Left cardiac atrium (tissue), 4 donors: ENCODE measurements at regions not wholly inside any gene's neighbourhood (a gene's known extent, or its start where the extent isn't known, plus 50 kb on each side); places are given as distances from the start of the nearest gene placed in this dataset.

Source experiments
- ATAC-seq, 2 donors: fragments of 200-7000 bp; cut with Tn5 transposase; one replicate each; pipeline ENCODE4 v1.9.1; 2020; ENCODE audit warnings: mild to moderate bottlenecking in 2 of 2, moderate library complexity in 2 of 2
- DNase-seq: peaks from one replicate; pipeline ENCODE4 v3.0.0-alpha.2; 2020
- intact Hi-C, 2 donors: fragments of 100-400 bp; cut with DNase I; formaldehyde crosslinking; loops; one replicate each; pipeline versions ENCODE4 v1.14.1 to v1.15.1; 2022 to 2023
- donor health status: DM: no; HTN: yes; CAD: no.
- donor health status: DM: no; HTN: yes; CAD: no; lungs with severe emphysema.
- donor health status: DM: yes; HTN: yes; CAD: no.
- donor health status: Dilated cardiomyopathy.

DNA sequence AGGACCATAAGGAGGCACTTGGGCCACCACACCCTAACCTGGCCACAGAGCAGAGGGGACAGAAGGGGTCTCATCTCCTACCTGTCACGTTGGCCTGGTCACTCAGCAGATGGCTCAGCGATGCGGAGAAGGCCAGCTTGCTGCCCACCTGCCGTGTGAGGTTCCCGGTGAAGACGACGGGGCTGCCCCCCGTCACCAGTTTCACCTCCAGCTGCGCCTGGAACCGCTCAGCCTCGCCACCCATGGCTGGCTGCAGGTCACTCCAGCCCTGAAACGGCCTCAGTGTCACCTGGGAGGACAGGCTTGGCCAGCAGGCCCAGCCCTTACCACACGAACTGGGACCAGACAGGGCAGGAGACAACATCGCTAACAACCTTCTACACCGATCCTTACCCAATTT lies 116.8 kb downstream of the RMI2 start:
- ATAC-seq (no peak), DNase-seq (no peak)
- intact Hi-C loops, result no loop called here

DNA sequence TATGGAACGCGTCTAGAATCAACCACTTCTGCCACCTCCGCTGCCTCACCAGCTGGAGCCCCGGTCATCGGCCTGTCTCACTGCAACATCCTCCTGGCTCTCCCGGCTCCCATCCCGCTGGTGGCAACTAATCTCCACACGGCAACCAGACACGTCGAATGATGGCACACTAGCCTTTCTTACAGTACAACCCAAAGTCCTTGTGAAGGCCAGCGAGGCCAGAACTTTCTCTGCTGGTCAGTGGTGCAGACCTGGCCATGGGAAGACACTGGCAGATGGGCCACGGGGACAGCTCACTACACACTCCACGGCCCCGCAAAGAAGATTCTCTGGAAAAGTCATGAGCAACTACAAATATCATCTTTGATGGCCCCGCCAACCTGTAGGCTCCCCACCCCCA lies 117.6 kb downstream of the RMI2 start:
- DNase-seq, result no peak
- ATAC-seq, result no peak
- intact Hi-C loops, result no loop called here

- DNase-seq, result no peak
- no peak for ATAC-seq
- intact Hi-C loops, result no loop called here
These were observed 119.0 kb downstream of the RMI2 start for GRCh38 chr16:11464241-11464640.

GRCh38 chr16:11465675-11466074 lies 120.4 kb downstream of the RMI2 start:
- no peak for DNase-seq
- intact Hi-C loops, result no loop called here
- no peak for ATAC-seq

GRCh38 chr16:11470676-11471415 lies 115.9 kb downstream of the LITAF start:
- no peak for ATAC-seq
- no peak for DNase-seq
- intact Hi-C loops, result no loop called here

- intact Hi-C loops, result no loop called here
- no peak for ATAC-seq
- DNase-seq, result no peak
These were observed 115.2 kb downstream of the LITAF start for GRCh38 chr16:11471548-11471947.

- intact Hi-C loops, result no loop called here
- ATAC-seq (no peak), DNase-seq (no peak)
These were observed 114.3 kb downstream of the LITAF start for GRCh38 chr16:11472410-11472809.

DNA sequence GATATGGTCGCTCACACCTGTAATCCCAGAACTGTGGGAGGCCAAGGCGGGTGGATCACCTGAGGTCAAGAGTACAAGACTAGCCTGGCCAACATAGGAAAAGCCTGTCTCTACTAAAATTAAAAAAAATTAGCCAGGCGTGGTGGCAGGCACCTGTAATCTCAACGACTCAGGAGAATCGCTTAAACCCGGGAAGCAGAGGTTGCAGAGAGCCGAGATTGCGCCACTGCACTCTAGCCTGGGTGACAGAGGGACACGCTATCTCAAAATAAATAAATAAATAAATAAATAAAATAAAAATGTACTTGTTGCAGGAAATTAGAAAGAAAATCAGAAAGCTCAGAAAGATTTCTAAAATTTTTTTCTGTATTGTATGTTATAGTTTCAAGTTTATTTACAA lies 113.9 kb downstream of the LITAF start:
- no peak for DNase-seq
- ATAC-seq, result no peak
- intact Hi-C loops, result no loop called here

DNA sequence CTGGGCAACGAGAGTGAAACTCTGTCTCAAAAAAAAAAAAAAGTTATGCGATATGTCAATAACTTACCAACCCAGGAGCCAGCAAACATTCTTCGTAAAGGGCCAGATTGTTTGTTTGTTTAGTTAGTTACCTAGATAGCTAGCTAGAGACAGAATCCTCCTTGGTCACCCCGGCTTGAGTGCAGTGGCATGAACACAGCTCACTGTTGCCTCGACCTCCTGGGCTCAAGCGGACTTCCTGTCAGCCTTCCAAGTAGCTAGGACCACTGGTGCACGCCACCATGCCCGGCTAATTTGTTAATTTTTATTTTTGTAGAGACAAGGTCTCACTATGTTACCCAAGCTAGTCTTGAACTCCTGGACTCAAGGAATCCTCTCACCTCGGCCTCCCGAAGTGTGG lies 113.0 kb downstream of the LITAF start:
- intact Hi-C loops, result no loop called here
- ATAC-seq, result no peak
- DNase-seq, result no peak

DNA sequence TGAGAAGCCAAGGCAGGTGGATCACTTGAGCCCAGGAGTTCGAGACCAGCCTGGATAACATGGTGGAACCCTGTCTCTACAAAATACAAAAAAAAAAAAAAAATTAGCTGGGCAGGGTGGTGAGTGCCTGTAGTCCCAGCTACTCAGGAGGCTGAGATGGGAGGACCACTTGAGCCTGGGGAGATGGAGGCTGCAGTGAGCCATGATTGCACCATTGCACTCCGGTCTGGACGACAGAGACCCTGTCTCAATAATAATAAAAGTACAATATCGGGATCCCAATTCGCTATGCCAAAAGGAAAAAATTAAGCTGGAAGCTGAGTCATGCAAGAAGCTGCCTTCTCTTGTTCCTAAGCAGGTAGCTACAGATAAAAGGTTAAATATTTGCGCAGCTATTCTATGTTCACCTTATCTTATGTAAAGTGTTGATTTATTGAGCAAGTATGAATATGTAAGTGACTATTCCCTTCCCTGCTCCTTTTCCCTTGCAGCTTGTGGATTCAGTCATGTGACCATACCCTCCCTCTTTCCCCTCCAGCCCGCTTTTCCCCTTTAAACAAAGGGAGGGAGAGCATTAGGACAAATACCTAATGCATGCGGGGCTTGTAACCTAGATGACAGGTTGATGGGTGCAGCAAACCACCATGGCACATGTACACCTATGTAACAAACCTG lies 112.0 kb downstream of the LITAF start:
- DNase-seq (no peak), ATAC-seq (no peak)
- intact Hi-C loops, result no loop called here

DNA sequence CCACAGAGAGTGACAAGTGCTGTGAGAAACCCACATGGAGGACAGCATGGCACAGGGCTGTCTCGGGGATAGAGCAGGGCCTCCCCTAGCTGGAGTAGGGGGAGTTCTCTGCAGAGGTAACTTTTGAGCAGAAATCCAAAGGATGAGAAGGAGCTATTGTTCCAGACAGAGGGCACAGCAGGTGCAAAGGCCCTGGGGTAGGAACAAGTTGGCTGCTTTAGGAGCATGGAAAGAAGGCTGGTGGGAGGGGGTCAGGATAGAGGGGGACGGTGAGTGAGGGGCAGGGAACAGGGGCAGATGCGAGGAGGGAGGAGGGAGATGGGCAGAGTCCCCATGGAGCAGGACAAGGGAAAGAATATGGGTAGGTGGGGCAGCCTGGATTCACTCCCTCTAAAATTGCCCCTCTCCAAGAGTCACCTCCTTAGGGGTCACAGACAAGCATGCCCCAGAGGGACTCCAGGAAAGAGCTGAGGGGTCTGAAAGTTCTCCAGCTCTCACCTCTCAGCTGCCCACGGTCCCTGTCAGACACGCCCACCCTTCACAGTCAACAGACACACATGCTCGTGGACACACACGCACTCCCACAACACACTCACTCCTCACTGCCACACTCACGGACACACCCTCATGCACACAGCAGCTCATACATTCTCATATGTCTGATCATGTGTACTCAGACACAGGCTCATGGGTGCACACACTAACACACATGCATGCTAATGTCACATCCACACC lies 110.7 kb downstream of the LITAF start:
- ATAC-seq (no peak), DNase-seq (no peak)
- intact Hi-C loops, result no loop called here

DNA sequence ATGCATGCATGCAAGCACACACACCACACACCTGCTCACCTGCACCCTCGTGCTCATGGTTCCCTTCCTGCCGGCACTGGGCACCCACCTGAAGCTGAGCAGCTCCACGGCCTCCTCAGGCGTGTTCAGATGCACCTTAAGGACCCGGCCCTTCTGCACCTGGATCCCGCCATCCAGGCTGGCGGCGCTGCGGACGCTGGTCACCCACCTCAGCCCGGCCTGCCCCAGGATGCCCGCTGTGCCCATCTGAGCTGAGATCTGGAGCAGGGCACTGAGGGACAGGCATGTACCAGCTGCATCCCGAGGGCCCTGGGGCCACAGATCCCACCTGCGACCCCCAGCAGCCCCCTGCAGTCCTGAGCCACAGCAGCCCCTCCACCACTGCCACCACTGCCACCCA lies 110.0 kb downstream of the LITAF start:
- ATAC-seq (no peak), DNase-seq (no peak)
- intact Hi-C loops, result no loop called here

- DNase-seq, result no peak
- intact Hi-C loops, result no loop called here
- no peak for ATAC-seq
These were observed 108.1 kb downstream of the LITAF start for GRCh38 chr16:11478431-11479119.

GRCh38 chr16:11479916-11480315 lies 106.8 kb downstream of the LITAF start:
- ATAC-seq (no peak), DNase-seq (no peak)
- intact Hi-C loops, result no loop called here

DNA sequence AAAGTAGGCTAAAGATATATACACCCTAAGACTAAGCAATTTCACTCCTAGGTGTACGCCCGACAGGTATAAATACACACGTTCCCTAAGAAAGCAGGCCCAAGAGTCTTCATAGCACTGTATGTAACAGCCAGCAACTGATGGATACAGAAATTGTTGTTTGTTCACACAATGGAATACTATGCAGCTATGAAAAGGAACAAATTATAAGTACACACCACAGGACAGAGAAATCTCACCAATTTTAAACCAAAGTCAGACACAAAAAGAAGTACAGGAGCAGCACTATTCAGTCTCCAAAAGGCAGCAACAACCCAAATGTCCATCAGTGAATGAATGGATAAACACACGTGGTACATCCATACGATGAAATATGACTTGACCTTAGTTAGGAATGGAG lies 106.1 kb downstream of the LITAF start:
- DNase-seq (no peak), ATAC-seq (no peak)
- intact Hi-C loops, result no loop called here

GRCh38 chr16:11481987-11482386 lies 104.7 kb downstream of the LITAF start:
- no peak for DNase-seq
- intact Hi-C loops, result no loop called here

GRCh38 chr16:11482946-11483748 lies 103.6 kb downstream of the LITAF start:
- no peak for DNase-seq
- intact Hi-C loops, result no loop called here
- ATAC-seq, result no peak

More at GRCh38 chr16:11481987-11482386, 104.7 kb downstream of the LITAF start:
- no peak for ATAC-seq

- no peak for DNase-seq
- intact Hi-C loops, result no loop called here
- ATAC-seq, result no peak
These were observed 101.9 kb downstream of the LITAF start for GRCh38 chr16:11484691-11485258.

DNA sequence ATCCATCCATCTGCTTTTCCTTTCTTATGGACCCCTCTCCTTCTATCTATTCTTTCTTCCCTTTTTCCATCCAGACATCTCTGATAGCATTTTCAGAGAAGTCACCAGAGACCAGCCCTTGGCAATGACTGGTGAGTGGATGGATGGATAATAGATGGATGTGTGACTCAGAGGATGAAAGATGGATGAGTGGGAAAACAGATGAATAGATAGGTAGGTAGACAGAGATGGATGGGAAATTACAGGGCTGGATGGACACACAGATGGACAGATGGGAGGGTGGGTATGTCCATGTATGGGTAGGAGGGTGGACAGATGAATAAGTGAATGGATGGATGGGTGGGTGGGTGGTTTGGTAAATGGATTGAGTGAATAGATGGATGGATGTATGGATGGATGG lies 101.0 kb downstream of the LITAF start:
- intact Hi-C loops, result no loop called here
- DNase-seq, result no peak
- no peak for ATAC-seq
